Neural progenitor cell (in vitro differentiated cells): ENCODE measurements at regions not wholly inside any gene's neighbourhood (a gene's known extent, or its start where the extent isn't known, plus 50 kb on each side); places are given as distances from the start of the nearest gene placed in this dataset.

ENCODE experiments used
- DNase-seq: peaks from one replicate; pipeline ENCODE4 v3.0.0-alpha.2; 2016; ENCODE audit warnings: low spot score
- H2AFZ ChIP-seq: fragments of 200-600 bp; sonication (generic); replicated peaks from 2 replicates; pipeline ENCODE4 v1.6.1; 2016; ENCODE audit warnings: antibody characterized with exemption
- H3F3A ChIP-seq: fragments of 200-600 bp; sonication (generic); 2 replicates; pipeline ENCODE4 v1.6.1; 2016; ENCODE audit warnings: antibody characterized with exemption, low read depth
- H3K27ac ChIP-seq: fragments of 200-600 bp; sonication (generic); 2 replicates; pipeline ENCODE4 v1.5.1; 2016; ENCODE audit warnings: mild to moderate bottlenecking
- H3K27me3 ChIP-seq: fragments of 200-600 bp; sonication (generic); 2 replicates; pipeline ENCODE4 v1.6.1; 2016; ENCODE audit warnings: mild to moderate bottlenecking, moderate library complexity
- H3K36me3 ChIP-seq: fragments of 200-600 bp; sonication (generic); 2 replicates; pipeline ENCODE4 v1.5.1; 2016
- H3K4me1 ChIP-seq: fragments of 200-600 bp; sonication (generic); 2 replicates; pipeline ENCODE4 v1.6.1; 2016; ENCODE audit warnings: mixed run types
- H3K4me2 ChIP-seq: fragments of 200-600 bp; sonication (generic); 2 replicates; pipeline ENCODE4 v1.6.1; 2016
- H3K4me3 ChIP-seq: fragments of 200-600 bp; sonication (generic); 2 replicates; pipeline ENCODE4 v1.5.1; 2016
- H3K79me2 ChIP-seq: fragments of 200-600 bp; sonication (generic); 2 replicates; pipeline ENCODE4 v1.6.1; 2016; ENCODE audit warnings: low read depth
- H3K9ac ChIP-seq: fragments of 200-600 bp; sonication (generic); 2 replicates; pipeline ENCODE4 v1.6.1; 2016
- H3K9me3 ChIP-seq: fragments of 200-600 bp; sonication (generic); 2 replicates; pipeline ENCODE4 v1.5.1; 2016; ENCODE audit warnings: low read depth
- H4K20me1 ChIP-seq: fragments of 200-600 bp; sonication (generic); 2 replicates; pipeline ENCODE4 v1.6.1; 2016; ENCODE audit warnings: low read depth
- H3K27ac Mint-ChIP-seq: 3 replicates; pipeline ENCODE4 v1.8.0; 2021; ENCODE audit warnings: mixed read lengths
- H3K27me3 Mint-ChIP-seq: 2 replicates; pipeline ENCODE4 v1.8.0; 2022; ENCODE audit warnings: low read depth, mild to moderate bottlenecking, inconsistent platforms, moderate library complexity, mixed read lengths; ENCODE audit not compliant: insufficient read depth
- H3K36me3 Mint-ChIP-seq: 3 replicates; pipeline ENCODE4 v1.8.0; 2021; ENCODE audit warnings: mixed read lengths
- H3K4me1 Mint-ChIP-seq: 3 replicates; pipeline ENCODE4 v1.8.0; 2021; ENCODE audit warnings: mixed read lengths
- H3K4me3 Mint-ChIP-seq: 3 replicates; pipeline ENCODE4 v1.8.0; 2021; ENCODE audit warnings: mild to moderate bottlenecking, moderate library complexity, mixed read lengths
- H3K9me3 Mint-ChIP-seq: 3 replicates; pipeline ENCODE4 v1.8.0; 2020; ENCODE audit warnings: mixed read lengths
- CTCF ChIP-seq: fragments of 200-600 bp; sonication (generic); IDR thresholded peaks from 2 replicates; pipeline ENCODE4 v1.5.1; 2017; ENCODE audit warnings: antibody characterized with exemption, mild to moderate bottlenecking
- EZH2 ChIP-seq: fragments of 200-600 bp; sonication (generic); IDR thresholded peaks from 2 replicates; pipeline ENCODE4 v1.6.1; 2017; ENCODE audit warnings: antibody characterized with exemption, mild to moderate bottlenecking, moderate library complexity
- EZH2phosphoT487 ChIP-seq: fragments of 200-600 bp; sonication (generic); IDR thresholded peaks from 2 replicates; pipeline ENCODE4 v1.6.1; 2017; ENCODE audit warnings: antibody characterized with exemption

GRCh38 chr4:66963084-66963483 is 582.2 kb downstream of the CENPC start:
- H3K36me3 Mint-ChIP-seq = no peaks in the 10 kb centered on the region
- Histone ChIP-seq H3K9me3 (no peaks in the 10 kb centered on the region), H3K4me1 (no peaks in the 10 kb centered on the region), H3K36me3 (no peaks in the 10 kb centered on the region), H3K27ac (no peak overlapping the region), H3F3A (no peaks in the 10 kb centered on the region), H3K4me2 (no peak overlapping the region), H3K4me3 (no peak overlapping the region), H4K20me1 (no peaks in the 10 kb centered on the region), H2AFZ (no peak overlapping the region), H3K27me3 (no peaks in the 10 kb centered on the region), H3K9ac (no peak overlapping the region), H3K79me2 (no peaks in the 10 kb centered on the region)
- H3K27me3 Mint-ChIP-seq = no peaks in the 10 kb centered on the region
- no peaks in the 10 kb centered on the region for H3K4me1 Mint-ChIP-seq
- no peak overlapping the region for H3K4me3 Mint-ChIP-seq
- H3K27ac Mint-ChIP-seq = no peak overlapping the region
- TF ChIP-seq EZH2phosphoT487 (no peak), EZH2 (no peak), CTCF (no peak)
- no peak for DNase-seq
- no peaks in the 10 kb centered on the region for H3K9me3 Mint-ChIP-seq

- no peaks in the 10 kb centered on the region for H3K9me3 ChIP-seq
- H3F3A ChIP-seq = no peaks in the 10 kb centered on the region
- no peak overlapping the region for H3K27ac ChIP-seq
- no peaks in the 10 kb centered on the region for H3K27me3 ChIP-seq
- H3K4me2 ChIP-seq = no peak overlapping the region
- no peaks in the 10 kb centered on the region for H3K79me2 ChIP-seq
- H3K4me1 ChIP-seq = no peaks in the 10 kb centered on the region
- DNase-seq = no peak
- H3K4me3 Mint-ChIP-seq = no peak overlapping the region
- H3K9me3 Mint-ChIP-seq = peaks cover 2% of the 10 kb centered on the region
- H3K4me3 ChIP-seq = no peak overlapping the region
- H2AFZ ChIP-seq = no peak overlapping the region
- H3K9ac ChIP-seq = no peak overlapping the region
- H3K27me3 Mint-ChIP-seq = peaks cover 2% of the 10 kb centered on the region
- TF ChIP-seq CTCF (no peak), EZH2 (no peak), EZH2phosphoT487 (no peak)
- H4K20me1 ChIP-seq = no peaks in the 10 kb centered on the region
- no peaks in the 10 kb centered on the region for H3K36me3 ChIP-seq
- no peaks in the 10 kb centered on the region for H3K36me3 Mint-ChIP-seq
- no peaks in the 10 kb centered on the region for H3K4me1 Mint-ChIP-seq
- H3K27ac Mint-ChIP-seq = no peak overlapping the region
Observed at GRCh38 chr4:66959207-66959606, 586.1 kb downstream of the CENPC start.

GRCh38 chr4:66956852-66957251 is 588.5 kb downstream of the CENPC start:
- H2AFZ ChIP-seq = no peak overlapping the region
- DNase-seq = no peak

More at GRCh38 chr4:66956852-66957251, 588.5 kb downstream of the CENPC start:
- Histone ChIP-seq H3K27ac (no peak overlapping the region), H3K27me3 (no peaks in the 10 kb centered on the region), H3K9ac (no peak overlapping the region), H3K4me3 (no peak overlapping the region), H3K4me2 (no peak overlapping the region), H3K9me3 (no peaks in the 10 kb centered on the region), H4K20me1 (no peaks in the 10 kb centered on the region), H3K4me1 (no peaks in the 10 kb centered on the region), H3K36me3 (no peaks in the 10 kb centered on the region), H3F3A (no peaks in the 10 kb centered on the region), H3K79me2 (no peaks in the 10 kb centered on the region)
- no peaks in the 10 kb centered on the region for H3K36me3 Mint-ChIP-seq
- H3K4me1 Mint-ChIP-seq = no peaks in the 10 kb centered on the region
- H3K4me3 Mint-ChIP-seq = no peak overlapping the region
- peaks cover 8% of the 10 kb centered on the region for H3K9me3 Mint-ChIP-seq
- TF ChIP-seq EZH2 (no peak), CTCF (no peak), EZH2phosphoT487 (no peak)
- peaks cover 2% of the 10 kb centered on the region for H3K27me3 Mint-ChIP-seq
- no peak overlapping the region for H3K27ac Mint-ChIP-seq
